Activated T-helper 1 cell treated with anti-CD3 and anti-CD28 coated beads, Interleukin-12 subunit alpha, Interleukin-12 subunit beta, Interleukin-2, Interleukin-4 antibody, amounts not matched to agents 30 ng/mL and 10 ng/mL and 1 ng/mL, durations not matched to agents 14 hours and 24 hours and 36 hours (primary cell): ENCODE measurements at regions not wholly inside any gene's neighbourhood (a gene's known extent, or its start where the extent isn't known, plus 50 kb on each side); places are given as distances from the start of the nearest gene placed in this dataset.

Experiments used
- DNase-seq: peaks from one replicate; pipeline ENCODE4 v3.0.0; 2021; ENCODE audit warnings: low spot score
- H3K27ac Mint-ChIP-seq: one replicate; pipeline ENCODE4 v1.8.0; 2021; ENCODE audit warnings: mild to moderate bottlenecking, mixed read lengths
- H3K27me3 Mint-ChIP-seq: one replicate; pipeline ENCODE4 v1.8.0; 2022; ENCODE audit warnings: mild to moderate bottlenecking, moderate library complexity, mixed read lengths; ENCODE audit not compliant: insufficient read depth
- H3K36me3 Mint-ChIP-seq: one replicate; pipeline ENCODE4 v1.8.0; 2021; ENCODE audit warnings: low read depth, mixed read lengths
- H3K4me1 Mint-ChIP-seq: one replicate; pipeline ENCODE4 v1.8.0; 2021; ENCODE audit warnings: low read depth, mixed read lengths
- H3K4me3 Mint-ChIP-seq: one replicate; pipeline ENCODE4 v1.8.0; 2021; ENCODE audit warnings: mild to moderate bottlenecking, moderate library complexity, mixed read lengths
- H3K9me3 Mint-ChIP-seq: one replicate; pipeline ENCODE4 v1.8.0; 2021; ENCODE audit warnings: mixed read lengths
- intact Hi-C: fragments of 100-400 bp; cut with micrococcal nuclease; formaldehyde crosslinking; loops from one replicate; pipeline ENCODE4 v1.15.1; 2024

DNA sequence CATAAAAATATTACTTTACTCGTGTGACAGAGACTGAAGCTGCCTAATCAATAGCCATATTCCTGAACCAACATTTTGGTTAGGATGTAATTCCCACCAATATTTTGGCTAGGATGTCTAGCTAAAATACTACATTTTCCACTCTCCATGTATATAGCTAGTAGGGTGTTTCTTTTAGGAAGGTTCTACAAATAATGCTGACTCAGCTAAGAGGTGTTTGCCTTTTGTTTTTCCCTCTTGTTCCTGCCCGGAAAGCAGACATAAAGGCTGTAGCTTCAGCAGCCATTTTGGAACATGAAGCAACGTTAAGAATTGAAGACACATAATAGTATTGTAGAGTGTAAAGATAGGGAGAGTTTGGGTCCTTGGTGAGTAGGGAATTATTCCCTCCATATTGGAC lies 187.3 kb upstream of the PDZRN3 start:
- Mint-ChIP-seq H3K9me3 (peaks cover 10% of the 10 kb centered on the region), H3K4me3 (no peak overlapping the region), H3K4me1 (no peaks in the 10 kb centered on the region), H3K27me3 (no peaks in the 10 kb centered on the region), H3K36me3 (no peaks in the 10 kb centered on the region), H3K27ac (no peak overlapping the region)
- no peak for DNase-seq
- intact Hi-C loops = no loop called here

- no peaks in the 10 kb centered on the region for H3K4me1 Mint-ChIP-seq
- H3K27ac Mint-ChIP-seq = no peak overlapping the region
- H3K4me3 Mint-ChIP-seq = no peak overlapping the region
- intact Hi-C loops = no loop called here
- peaks cover 10% of the 10 kb centered on the region for H3K9me3 Mint-ChIP-seq
- no peaks in the 10 kb centered on the region for H3K36me3 Mint-ChIP-seq
- no peaks in the 10 kb centered on the region for H3K27me3 Mint-ChIP-seq
- no peak for DNase-seq
Observed at GRCh38 chr3:73808862-73809509, 184.2 kb upstream of the PDZRN3 start.

DNA sequence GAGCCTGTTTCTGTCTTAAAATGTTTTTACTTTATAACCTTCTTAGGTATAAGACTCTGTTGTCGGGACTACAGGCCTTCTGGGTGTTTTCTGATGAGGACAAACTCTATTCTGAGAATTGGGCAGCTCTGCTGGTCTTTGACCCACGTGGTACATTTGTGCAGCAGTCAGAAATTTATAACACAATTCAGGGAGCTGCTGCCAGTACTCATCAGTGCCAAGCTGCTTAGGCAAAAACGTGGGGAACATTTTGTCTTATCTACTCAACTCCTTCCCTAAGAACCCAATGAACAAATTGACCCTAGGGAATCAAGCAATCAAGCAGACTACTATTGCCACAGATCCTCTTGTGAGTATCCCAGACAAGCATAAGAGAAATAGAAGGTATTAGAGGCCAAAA lies 180.7 kb upstream of the PDZRN3 start:
- Mint-ChIP-seq H3K4me3 (no peak overlapping the region), H3K27me3 (no peaks in the 10 kb centered on the region), H3K4me1 (no peaks in the 10 kb centered on the region), H3K27ac (no peak overlapping the region), H3K36me3 (no peaks in the 10 kb centered on the region), H3K9me3 (peaks cover 11% of the 10 kb centered on the region)
- no peak for DNase-seq
- intact Hi-C loops = no loop called here

DNA sequence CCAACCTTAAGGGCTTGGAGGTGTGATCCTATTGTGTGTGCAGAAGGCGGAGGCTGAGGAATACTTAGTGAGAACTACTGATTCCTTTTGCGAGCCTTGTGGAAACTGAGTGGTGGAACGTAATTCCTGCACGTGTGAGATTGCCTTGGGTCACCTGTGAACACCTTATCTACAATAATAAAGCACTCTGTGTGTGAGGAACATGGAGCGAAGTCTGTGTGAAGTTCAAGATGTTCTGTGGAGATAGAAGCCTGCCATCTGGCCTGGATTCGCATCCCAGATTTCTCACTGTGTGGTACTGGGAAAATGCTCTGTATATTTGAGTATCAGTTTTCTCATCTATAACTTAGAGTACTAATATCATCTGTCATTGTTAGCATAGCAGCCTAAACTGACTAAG lies 179.5 kb upstream of the PDZRN3 start:
- H3K36me3 Mint-ChIP-seq = no peaks in the 10 kb centered on the region
- H3K4me3 Mint-ChIP-seq = no peak overlapping the region
- intact Hi-C loops = no loop called here
- H3K27me3 Mint-ChIP-seq = no peaks in the 10 kb centered on the region
- H3K9me3 Mint-ChIP-seq = peaks cover 5% of the 10 kb centered on the region
- H3K27ac Mint-ChIP-seq = no peak overlapping the region
- no peak for DNase-seq
- no peaks in the 10 kb centered on the region for H3K4me1 Mint-ChIP-seq

DNA sequence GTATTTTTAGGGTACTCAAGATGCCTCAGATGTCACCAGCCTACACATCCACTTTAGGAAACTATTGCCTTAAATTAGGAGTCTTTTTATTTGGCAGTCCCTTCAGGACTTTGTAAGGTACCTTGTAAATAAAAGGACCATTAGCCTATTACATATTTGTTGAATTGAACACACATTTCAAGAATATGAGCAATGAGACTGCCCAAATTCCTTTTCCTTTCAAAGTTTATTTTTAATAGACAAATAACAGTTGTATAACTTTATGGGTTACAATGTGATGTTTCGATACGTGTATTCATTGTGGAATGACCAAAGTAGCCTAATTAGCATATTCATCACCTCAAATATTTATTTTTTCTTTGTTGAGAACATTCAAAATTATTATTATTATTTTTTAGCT lies 176.7 kb upstream of the PDZRN3 start:
- H3K4me1 Mint-ChIP-seq = no peaks in the 10 kb centered on the region
- H3K4me3 Mint-ChIP-seq = no peak overlapping the region
- H3K9me3 Mint-ChIP-seq = peaks cover 5% of the 10 kb centered on the region
- intact Hi-C loops = no loop called here
- H3K27me3 Mint-ChIP-seq = no peaks in the 10 kb centered on the region
- H3K36me3 Mint-ChIP-seq = no peaks in the 10 kb centered on the region
- DNase-seq = no peak
- no peak overlapping the region for H3K27ac Mint-ChIP-seq

- H3K36me3 Mint-ChIP-seq = no peaks in the 10 kb centered on the region
- H3K27me3 Mint-ChIP-seq = no peaks in the 10 kb centered on the region
- intact Hi-C loops = no loop called here
- no peak overlapping the region for H3K27ac Mint-ChIP-seq
- H3K4me1 Mint-ChIP-seq = no peaks in the 10 kb centered on the region
- no peak for DNase-seq
- H3K9me3 Mint-ChIP-seq = peaks cover under 1% of the 10 kb centered on the region
- H3K4me3 Mint-ChIP-seq = no peak overlapping the region
Observed at GRCh38 chr3:73797311-73797710, 172.6 kb upstream of the PDZRN3 start.

- Mint-ChIP-seq H3K9me3 (no peaks in the 10 kb centered on the region), H3K4me3 (no peak overlapping the region), H3K4me1 (no peaks in the 10 kb centered on the region), H3K27ac (no peak overlapping the region), H3K36me3 (no peaks in the 10 kb centered on the region), H3K27me3 (no peaks in the 10 kb centered on the region)
- intact Hi-C loops = no loop called here
- DNase-seq = no peak
Observed at GRCh38 chr3:73796382-73796781, 171.6 kb upstream of the PDZRN3 start.

DNA sequence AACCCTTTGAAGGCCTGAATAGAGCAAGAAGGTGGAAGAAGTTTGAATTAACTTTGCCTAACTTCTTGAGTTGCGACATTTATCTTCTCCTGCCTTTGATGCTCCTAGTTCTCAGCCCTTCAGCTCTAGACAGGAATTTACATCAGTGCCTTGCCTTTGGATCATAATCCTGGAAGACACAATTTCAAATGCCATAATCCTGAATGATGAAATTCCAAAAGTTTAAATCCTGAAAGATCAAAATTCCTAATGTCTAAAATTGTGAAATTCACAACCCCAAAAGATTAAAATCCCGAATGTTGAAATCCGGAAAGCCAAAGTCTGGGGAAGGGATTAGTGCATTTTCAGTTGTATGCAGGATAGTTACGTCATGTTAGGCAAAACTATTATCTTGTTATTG lies 166.6 kb upstream of the PDZRN3 start:
- Mint-ChIP-seq H3K27ac (no peak overlapping the region), H3K4me1 (no peaks in the 10 kb centered on the region), H3K9me3 (no peaks in the 10 kb centered on the region), H3K27me3 (no peaks in the 10 kb centered on the region), H3K4me3 (no peak overlapping the region), H3K36me3 (no peaks in the 10 kb centered on the region)
- intact Hi-C loops = no loop called here
- no peak for DNase-seq

DNA sequence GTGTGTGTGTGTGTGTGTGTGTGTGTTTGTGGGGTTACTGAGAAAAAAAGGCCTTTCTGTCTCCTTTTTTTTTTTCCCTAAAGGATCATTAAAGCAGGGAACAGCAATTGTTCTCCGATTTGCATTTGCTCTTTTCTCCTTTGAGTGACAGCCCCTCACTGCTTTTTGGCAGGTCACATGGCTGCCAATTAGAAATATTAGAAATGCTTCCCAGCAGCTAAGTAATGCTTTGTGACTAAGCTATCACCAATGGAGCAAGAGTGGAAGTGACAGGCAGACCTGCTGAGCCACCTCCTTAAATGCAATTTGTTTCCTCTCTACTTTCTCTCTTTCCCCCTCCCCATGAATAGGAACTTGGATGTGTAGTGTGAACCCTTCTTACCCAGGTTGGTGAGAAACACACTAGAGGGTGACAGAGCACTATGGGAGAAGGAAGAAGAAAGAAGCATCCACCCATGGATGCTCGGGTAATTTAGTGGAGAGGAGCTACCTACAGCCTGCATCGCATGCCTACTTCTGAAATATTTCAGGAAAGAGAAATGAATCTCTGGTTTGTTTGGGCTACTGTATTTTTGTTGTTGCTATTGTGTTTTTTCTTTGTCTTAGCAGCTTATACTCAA lies 165.2 kb upstream of the PDZRN3 start:
- H3K36me3 Mint-ChIP-seq = no peaks in the 10 kb centered on the region
- no peaks in the 10 kb centered on the region for H3K9me3 Mint-ChIP-seq
- H3K4me3 Mint-ChIP-seq = no peak overlapping the region
- DNase-seq = no peak
- intact Hi-C loops = no loop called here
- H3K4me1 Mint-ChIP-seq = no peaks in the 10 kb centered on the region
- no peak overlapping the region for H3K27ac Mint-ChIP-seq
- no peaks in the 10 kb centered on the region for H3K27me3 Mint-ChIP-seq

GRCh38 chr3:73787620-73788019 lies 162.9 kb upstream of the PDZRN3 start:
- Mint-ChIP-seq H3K9me3 (no peaks in the 10 kb centered on the region), H3K4me1 (no peaks in the 10 kb centered on the region), H3K27me3 (no peaks in the 10 kb centered on the region), H3K27ac (no peak overlapping the region), H3K36me3 (no peaks in the 10 kb centered on the region), H3K4me3 (no peak overlapping the region)
- DNase-seq = no peak
- intact Hi-C loops = no loop called here

GRCh38 chr3:73786998-73787397 lies 162.3 kb upstream of the PDZRN3 start:
- DNase-seq = no peak
- Mint-ChIP-seq H3K27me3 (no peaks in the 10 kb centered on the region), H3K9me3 (no peaks in the 10 kb centered on the region), H3K4me1 (no peaks in the 10 kb centered on the region), H3K27ac (no peak overlapping the region), H3K4me3 (no peak overlapping the region), H3K36me3 (no peaks in the 10 kb centered on the region)
- intact Hi-C loops = no loop called here

DNA sequence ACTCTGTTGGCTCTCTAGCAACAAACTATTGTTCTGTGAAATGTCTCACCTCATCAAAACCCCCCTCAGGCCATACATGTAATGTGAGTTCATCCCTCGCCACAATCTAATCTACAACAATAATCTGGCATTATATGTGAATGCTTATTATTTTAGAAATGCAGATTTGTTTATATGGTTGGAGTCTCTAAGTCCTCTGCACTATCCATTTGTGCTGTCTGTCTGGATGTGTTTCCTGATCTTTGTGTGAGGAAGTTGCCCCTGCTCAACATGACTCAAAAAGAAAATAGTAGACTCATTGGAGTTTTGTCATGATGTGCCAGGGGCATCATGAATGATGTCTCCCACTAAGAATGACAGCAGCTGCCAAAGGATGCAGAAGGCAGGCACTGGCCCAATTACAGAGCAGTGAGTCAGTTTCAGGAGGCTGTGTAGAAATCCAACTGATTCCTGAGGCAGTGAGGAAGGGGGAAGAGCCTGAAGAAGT lies 161.6 kb upstream of the PDZRN3 start:
- H3K36me3 Mint-ChIP-seq = no peaks in the 10 kb centered on the region
- no peak overlapping the region for H3K4me3 Mint-ChIP-seq
- DNase-seq = no peak
- no peaks in the 10 kb centered on the region for H3K4me1 Mint-ChIP-seq
- intact Hi-C loops = no loop called here
- no peaks in the 10 kb centered on the region for H3K9me3 Mint-ChIP-seq
- no peak overlapping the region for H3K27ac Mint-ChIP-seq
- H3K27me3 Mint-ChIP-seq = no peaks in the 10 kb centered on the region

- Mint-ChIP-seq H3K9me3 (no peaks in the 10 kb centered on the region), H3K4me1 (no peaks in the 10 kb centered on the region), H3K27ac (no peak overlapping the region), H3K36me3 (no peaks in the 10 kb centered on the region), H3K27me3 (no peaks in the 10 kb centered on the region), H3K4me3 (no peak overlapping the region)
- intact Hi-C loops = no loop called here
- no peak for DNase-seq
Observed at GRCh38 chr3:73784686-73785392, 160.1 kb upstream of the PDZRN3 start.
